H1 (cell line): ENCODE measurements at regions not wholly inside any gene's neighbourhood (a gene's known extent, or its start where the extent isn't known, plus 50 kb on each side); places are given as distances from the start of the nearest gene placed in this dataset.

ENCODE experiments used
- CTCF ChIA-PET: fragments of 300-600 bp; sonication (Branson Sonifier 250); formaldehyde crosslinking; loops from one replicate; lab custom pipeline; 2021; ENCODE audit not compliant: partially characterized antibody; lab: Charles Lee
- POLR2A ChIA-PET: fragments of 300-600 bp; sonication (Branson Sonifier 250); formaldehyde crosslinking; loops from one replicate; lab custom pipeline; 2021; ENCODE audit warnings: inconsistent platforms; ENCODE audit not compliant: partially characterized antibody; lab: Charles Lee
- DNase-seq, 2 experiments: peaks; one replicate each; pipeline versions ENCODE4 v3.0.0 to v3.0.0-alpha.2; 2010 to 2022; ENCODE audit warnings: low spot score in 2 of 2, low read depth in 1 of 2, mixed read lengths in 1 of 2
- FAIRE-seq: peaks from 2 replicates; lab custom pipeline; 2011; peaks lifted over from hg19 to GRCh38; lab: Jason Lieb, UNC
- H2AFZ ChIP-seq: 2 replicates; pipeline ENCODE4 v1.8.1; 2012; ENCODE audit warnings: low read length, inconsistent platforms
- H2AK5ac ChIP-seq: 2 replicates; pipeline ENCODE4 v1.6.1; 2013; ENCODE audit warnings: low read depth, low read length
- H2BK120ac ChIP-seq: replicated peaks from 2 replicates; pipeline ENCODE3; 2013; ENCODE audit warnings: low read depth, low read length, inconsistent platforms
- H2BK12ac ChIP-seq: 2 replicates; pipeline ENCODE4 v1.6.1; 2013; ENCODE audit warnings: low read depth, low read length
- H2BK15ac ChIP-seq: 2 replicates; pipeline ENCODE4 v1.6.1; 2013; ENCODE audit warnings: low read length
- H2BK20ac ChIP-seq: 2 replicates; pipeline ENCODE4 v1.6.1; 2013; ENCODE audit warnings: low read length
- H2BK5ac ChIP-seq: 2 replicates; pipeline ENCODE4 v1.6.1; 2013; ENCODE audit warnings: low read depth, low read length
- H3K14ac ChIP-seq: 2 replicates; pipeline ENCODE4 v1.6.1; 2013; ENCODE audit warnings: inconsistent platforms; ENCODE audit not compliant: insufficient read length
- H3K18ac ChIP-seq: 2 replicates; pipeline ENCODE4 v1.6.1; 2013; ENCODE audit warnings: low read length; ENCODE audit errors: extremely low read depth
- H3K23ac ChIP-seq: 2 replicates; pipeline ENCODE4 v1.6.1; 2013; ENCODE audit warnings: inconsistent platforms; ENCODE audit not compliant: insufficient read length
- H3K23me2 ChIP-seq: 2 replicates; pipeline ENCODE4 v1.6.1; 2013; ENCODE audit warnings: low read depth, low read length
- H3K27ac ChIP-seq: 2 replicates; pipeline ENCODE4 v1.6.1; 2011; ENCODE audit warnings: low read depth, low read length, inconsistent platforms
- H3K27me3 ChIP-seq, 4 experiments: replicated peaks in 1 of 4; 1 replicate in 1 of 4; 2 replicates in 3 of 4; pipeline versions ENCODE4 v1.6.1 to v1.8.1; 2011 to 2013; ENCODE audit warnings: low read length in 3 of 4, mild to moderate bottlenecking in 3 of 4, inconsistent platforms in 2 of 4, mixed read lengths in 2 of 4, moderate library complexity in 1 of 4; ENCODE audit not compliant: control insufficient read depth in 3 of 4, insufficient read depth in 3 of 4; ENCODE audit errors: extremely low read depth in 1 of 4
- H3K36me3 ChIP-seq, 4 experiments: 2 replicates each; pipeline versions ENCODE4 v1.6.1 to v1.8.1; 2011 to 2013; ENCODE audit warnings: mild to moderate bottlenecking in 4 of 4, low read length in 3 of 4, moderate library complexity in 2 of 4, control low read depth in 1 of 4, inconsistent platforms in 1 of 4; ENCODE audit not compliant: insufficient read depth in 4 of 4, control insufficient read depth in 2 of 4
- H3K4ac ChIP-seq: replicated peaks from 2 replicates; pipeline ENCODE3; 2013; ENCODE audit warnings: low read length, low read depth, mixed read lengths, inconsistent platforms; ENCODE audit not compliant: insufficient read length
- H3K4me1 ChIP-seq, 4 experiments: replicated peaks in 1 of 4; 1 replicate in 1 of 4; 2 replicates in 3 of 4; pipeline versions ENCODE4 v1.6.1 to v1.8.1; 2011 to 2013; ENCODE audit warnings: low read length in 3 of 4, inconsistent platforms in 2 of 4, mixed read lengths in 1 of 4; ENCODE audit not compliant: insufficient read depth in 4 of 4, control insufficient read depth in 3 of 4
- H3K4me2 ChIP-seq, 2 experiments: 2 replicates each; pipeline versions ENCODE4 v1.6.1 to v1.8.1; 2011 to 2013; ENCODE audit warnings: low read depth in 2 of 2, low read length in 2 of 2, control low read depth in 1 of 2, inconsistent platforms in 1 of 2, mild to moderate bottlenecking in 1 of 2; ENCODE audit not compliant: insufficient read depth in 1 of 2
- H3K4me3 ChIP-seq, 4 experiments: fragments of 200-600, 300-600 bp in 1 of 4; sonication (generic), shearing (Covaris generic), sonication (Bioruptor Twin) in 1 of 4; 2 replicates each; pipeline versions ENCODE4 v1.5.1 to v1.8.1; 2011 to 2016; ENCODE audit warnings: low read length in 4 of 4, low read depth in 3 of 4, control low read depth in 2 of 4, inconsistent platforms in 2 of 4, mild to moderate bottlenecking in 2 of 4, mixed read lengths in 1 of 4, moderate library complexity in 1 of 4; ENCODE audit not compliant: insufficient read depth in 2 of 4; ENCODE audit errors: extremely low read depth in 1 of 4
- H3K56ac ChIP-seq: replicated peaks from 2 replicates; pipeline ENCODE3; 2013; ENCODE audit warnings: low read depth, mild to moderate bottlenecking, mixed read lengths, low read length, inconsistent platforms; ENCODE audit not compliant: insufficient read length
- H3K79me1 ChIP-seq: 2 replicates; pipeline ENCODE4 v1.6.1; 2013; ENCODE audit warnings: low read depth, low read length, control low read depth
- H3K79me2 ChIP-seq, 2 experiments: 2 replicates each; pipeline versions ENCODE4 v1.6.1 to v1.8.1; 2012 to 2013; ENCODE audit warnings: low read length in 2 of 2, mild to moderate bottlenecking in 2 of 2, inconsistent platforms in 1 of 2; ENCODE audit not compliant: insufficient read depth in 2 of 2, control insufficient read depth in 1 of 2
- H3K9ac ChIP-seq, 4 experiments: replicated peaks in 1 of 4; 1 replicate in 1 of 4; 2 replicates in 3 of 4; pipeline versions ENCODE4 v1.6.1 to v1.8.1; 2011 to 2013; ENCODE audit warnings: low read depth in 3 of 4, low read length in 3 of 4, control low read depth in 2 of 4, mild to moderate bottlenecking in 2 of 4, moderate library complexity in 2 of 4, inconsistent platforms in 1 of 4; ENCODE audit errors: extremely low read depth in 1 of 4
- H3K9me3 ChIP-seq, 2 experiments: 2 replicates each; pipeline versions ENCODE4 v1.6.1 to v1.8.1; 2012 to 2013; ENCODE audit warnings: mild to moderate bottlenecking in 2 of 2, moderate library complexity in 2 of 2, control low read depth in 1 of 2, inconsistent platforms in 1 of 2, low read depth in 1 of 2, low read length in 1 of 2, mixed read lengths in 1 of 2; ENCODE audit not compliant: insufficient read depth in 2 of 2
- H4K20me1 ChIP-seq, 2 experiments: replicated peaks in 1 of 2; 2 replicates each; pipeline versions ENCODE3 to v1.8.1; 2011 to 2013; ENCODE audit warnings: inconsistent platforms in 2 of 2, low read length in 2 of 2, mild to moderate bottlenecking in 1 of 2; ENCODE audit not compliant: insufficient read depth in 2 of 2, control insufficient read depth in 1 of 2
- H4K5ac ChIP-seq: 2 replicates; pipeline ENCODE4 v1.6.1; 2013; ENCODE audit warnings: low read length, low read depth, mixed read lengths, inconsistent platforms; ENCODE audit not compliant: insufficient read length
- H4K8ac ChIP-seq: 2 replicates; pipeline ENCODE4 v1.8.0; 2013; ENCODE audit warnings: mild to moderate bottlenecking, moderate library complexity, low read length, inconsistent platforms; ENCODE audit not compliant: insufficient read depth; ENCODE audit errors: extremely low read depth
- H4K91ac ChIP-seq: replicated peaks from 2 replicates; pipeline ENCODE3; 2013; ENCODE audit warnings: low read length, mixed read lengths, inconsistent platforms; ENCODE audit not compliant: insufficient read length
- BRCA1 ChIP-seq: IDR thresholded peaks from 2 replicates; pipeline ENCODE4 v1.6.1; 2012; ENCODE audit warnings: low read depth, low read length, improper control_type of control experiment
- HDAC2 ChIP-seq, 2 experiments: fragments of 300-600 bp in 1 of 2; sonication (generic) in 1 of 2; IDR thresholded peaks; 2 replicates each; pipeline ENCODE4 v1.6.1; 2011 to 2012; ENCODE audit warnings: low read depth in 2 of 2, low read length in 2 of 2, mild to moderate bottlenecking in 2 of 2, moderate library complexity in 2 of 2, borderline replicate concordance in 1 of 2, inconsistent platforms in 1 of 2
- SAP30 ChIP-seq: fragments of 300-600 bp; sonication (generic); IDR thresholded peaks from 2 replicates; pipeline ENCODE4 v1.7.1; 2012; ENCODE audit warnings: low read length, moderate library complexity, mild to moderate bottlenecking, inconsistent platforms; ENCODE audit not compliant: insufficient read depth, insufficient replicate concordance
- SUZ12 ChIP-seq: fragments of 200-600 bp; sonication (generic); IDR thresholded peaks from 2 replicates; pipeline ENCODE4 v1.6.1; 2012; ENCODE audit warnings: mild to moderate bottlenecking, inconsistent platforms, low read length, moderate library complexity, mixed read lengths
- TEAD4 ChIP-seq: IDR thresholded peaks from 2 replicates; pipeline ENCODE4 v1.6.1; 2012; ENCODE audit warnings: low read depth, low read length, inconsistent platforms, mixed read lengths
- WGBS, 2 experiments: shearing (Covaris generic) in 1 of 2; methylation state at CpG; one replicate each; pipeline versions ENCODE4 v1.1.6 to v1.1.7; 2013 to 2015; ENCODE audit warnings: low lambda C conversion rate in 2 of 2, mixed read lengths in 2 of 2, inconsistent platforms in 1 of 2, low coverage in 1 of 2, missing lambda C conversion rate in 1 of 2; ENCODE audit not compliant: insufficient replicate concordance in 2 of 2, insufficient coverage in 1 of 2, insufficient read length in 1 of 2; ENCODE audit errors: extremely low coverage in 1 of 2, missing lambda C conversion rate in 1 of 2; 5-methylcytosine and 5-hydroxymethylcytosine counted together
- TF ChIP-seq, protein P1 (sequence below), 3 experiments: IDR thresholded peaks; 1 replicate in 2 of 3; 2 replicates in 1 of 3; pipeline versions ENCODE4 v1.5.1 to v1.6.1; 2011; ENCODE audit warnings: low read length in 3 of 3, mild to moderate bottlenecking in 3 of 3, inconsistent platforms in 2 of 3, low read depth in 1 of 3, moderate library complexity in 1 of 3; ENCODE audit not compliant: insufficient read depth in 1 of 3; ENCODE audit errors: control extremely low read depth in 1 of 3
- TF ChIP-seq, protein P2 (sequence below): IDR thresholded peaks from 2 replicates; pipeline ENCODE4 v1.6.1; 2011; ENCODE audit warnings: low read depth, mild to moderate bottlenecking, low read length; ENCODE audit not compliant: insufficient read depth

DNA sequence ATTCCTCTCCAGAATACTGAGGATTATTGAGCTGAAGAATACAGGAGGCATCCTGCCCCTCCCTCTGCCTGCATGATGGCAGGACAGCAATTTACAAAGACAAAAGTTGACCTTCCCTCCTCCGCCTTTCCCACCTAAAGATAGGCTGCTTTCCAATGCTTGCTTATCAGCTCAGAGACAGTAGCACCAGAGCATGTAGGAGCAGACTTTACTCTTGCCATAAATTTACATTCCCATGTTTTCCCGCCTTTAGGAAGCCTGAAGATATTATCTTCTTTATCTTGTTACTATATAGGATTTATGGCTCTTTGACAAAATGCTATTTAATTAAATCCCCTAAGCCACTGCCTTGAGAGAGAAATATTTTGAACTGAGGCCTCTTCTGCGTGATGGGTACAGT, 135.6 kb upstream of the HNMT start:
- no peak for FAIRE-seq
- H2BK12ac ChIP-seq: no peak overlapping the region
- CTCF ChIA-PET: interaction anchor here (5.8 kb wide), 1 partner anchor 9 kb away, joined by 39 read pairs; no protein-coding TSS in a partner anchor

More for the DNA sequence above, 135.6 kb upstream of the HNMT start:
- Histone ChIP-seq H3K14ac (no peak overlapping the region), H4K8ac (no peak overlapping the region), H2BK15ac (no peak overlapping the region), H3K56ac (no peak overlapping the region), H2BK5ac (no peak overlapping the region)
- POLR2A ChIA-PET: no interaction called here
- 84% methylated on average over 3 of the region's 3 CpGs; no CpG with 5 or more reads in 1 of the 2 experiments for WGBS, 2 experiments
- TF ChIP-seq, protein P1, sequence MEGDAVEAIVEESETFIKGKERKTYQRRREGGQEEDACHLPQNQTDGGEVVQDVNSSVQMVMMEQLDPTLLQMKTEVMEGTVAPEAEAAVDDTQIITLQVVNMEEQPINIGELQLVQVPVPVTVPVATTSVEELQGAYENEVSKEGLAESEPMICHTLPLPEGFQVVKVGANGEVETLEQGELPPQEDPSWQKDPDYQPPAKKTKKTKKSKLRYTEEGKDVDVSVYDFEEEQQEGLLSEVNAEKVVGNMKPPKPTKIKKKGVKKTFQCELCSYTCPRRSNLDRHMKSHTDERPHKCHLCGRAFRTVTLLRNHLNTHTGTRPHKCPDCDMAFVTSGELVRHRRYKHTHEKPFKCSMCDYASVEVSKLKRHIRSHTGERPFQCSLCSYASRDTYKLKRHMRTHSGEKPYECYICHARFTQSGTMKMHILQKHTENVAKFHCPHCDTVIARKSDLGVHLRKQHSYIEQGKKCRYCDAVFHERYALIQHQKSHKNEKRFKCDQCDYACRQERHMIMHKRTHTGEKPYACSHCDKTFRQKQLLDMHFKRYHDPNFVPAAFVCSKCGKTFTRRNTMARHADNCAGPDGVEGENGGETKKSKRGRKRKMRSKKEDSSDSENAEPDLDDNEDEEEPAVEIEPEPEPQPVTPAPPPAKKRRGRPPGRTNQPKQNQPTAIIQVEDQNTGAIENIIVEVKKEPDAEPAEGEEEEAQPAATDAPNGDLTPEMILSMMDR (IDR thresholded peaks at IDR 0.05; ENCODE audit: control extremely low read depth in 1 of 3, insufficient read depth in 1 of 3, low read depth in 1 of 3, low read length in 3 of 3): no peak
- TF ChIP-seq SAP30 (no peak), HDAC2 (IDR thresholded peaks at IDR 0.05; ENCODE audit: borderline replicate concordance in 1 of 2, low read depth in 2 of 2, low read length in 2 of 2) (no peak), SUZ12 (no peak), BRCA1 (no peak), TEAD4 (no peak)
- TF ChIP-seq, protein P2, sequence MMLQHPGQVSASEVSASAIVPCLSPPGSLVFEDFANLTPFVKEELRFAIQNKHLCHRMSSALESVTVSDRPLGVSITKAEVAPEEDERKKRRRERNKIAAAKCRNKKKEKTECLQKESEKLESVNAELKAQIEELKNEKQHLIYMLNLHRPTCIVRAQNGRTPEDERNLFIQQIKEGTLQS: no peak
- TF ChIP-seq, all 59 proteins: peak for 0
- Histone ChIP-seq H4K5ac (no peak overlapping the region), H3K18ac (no peak overlapping the region), H3K9ac (no peak overlapping the region), H2BK20ac (no peak overlapping the region; the same call in 1 of the 2 replicates), H2AK5ac (no peak overlapping the region), H2BK120ac (no peak overlapping the region), H3K4me2 (no peak overlapping the region), H3K9me3 (no peaks in the 10 kb centered on the region), H2AFZ (no peak overlapping the region), H4K20me1 (no peaks in the 10 kb centered on the region), H3K4me3 (no peak overlapping the region), H3K27ac (no peak overlapping the region), H3K4me1 (peaks cover 0 to 5% (median 3%) of the 10 kb centered on the region in 4 experiments; a peak in 5 of 7 replicates), H3K79me1 (no peaks in the 10 kb centered on the region), H3K27me3 (no peaks in the 10 kb centered on the region), H3K23ac (no peak overlapping the region), H3K36me3 (no peaks in the 10 kb centered on the region), H3K23me2 (no peaks in the 10 kb centered on the region), H3K79me2 (no peaks in the 10 kb centered on the region), H3K4ac (no peak overlapping the region), H4K91ac (no peak overlapping the region)
- DNase-seq: no peak
